Retinal pigment epithelial cell (primary cell): ENCODE measurements at regions not wholly inside any gene's neighbourhood (a gene's known extent, or its start where the extent isn't known, plus 50 kb on each side); places are given as distances from the start of the nearest gene placed in this dataset.
"Not testable (repeated sequence)": the region's sequence is repeated elsewhere in the genome, so short reads cannot be mapped to it uniquely, and the experiment has no call there.

Experiments used
- DNase-seq: peaks from one replicate; pipeline ENCODE4 v3.0.0-alpha.2; 2010; ENCODE audit warnings: low read depth
- H3K4me3 ChIP-seq: 2 replicates; pipeline ENCODE4 v1.5.1; 2011; ENCODE audit warnings: mild to moderate bottlenecking, low read length, control low read depth, moderate library complexity
- CTCF ChIP-seq: conservative IDR thresholded peaks from 2 replicates; pipeline ENCODE4 v1.5.1; 2011; ENCODE audit warnings: low read depth, low read length, control low read depth, inconsistent platforms

- H3K4me3 ChIP-seq = no peak overlapping the region
- no peak for DNase-seq
- no peak for TF ChIP-seq CTCF
These were observed 88.5 kb upstream of the GOLGA8J start for GRCh38 chr15:29994284-29994683.

GRCh38 chr15:29990954-29991353, 91.8 kb upstream of the GOLGA8J start:
- TF ChIP-seq CTCF = no peak
- DNase-seq = no peak
- no peak overlapping the region for H3K4me3 ChIP-seq

- no peak for TF ChIP-seq CTCF
These were observed 92.7 kb upstream of the GOLGA8J start for GRCh38 chr15:29990035-29990434.

GRCh38 chr15:29988701-29989100, 94.1 kb upstream of the GOLGA8J start:
- H3K4me3 ChIP-seq = no peak overlapping the region
- DNase-seq = no peak
- TF ChIP-seq CTCF = no peak

More at GRCh38 chr15:29990035-29990434, 92.7 kb upstream of the GOLGA8J start:
- H3K4me3 ChIP-seq = no peak overlapping the region
- no peak for DNase-seq

GRCh38 chr15:29986946-29987345, 95.8 kb upstream of the GOLGA8J start:
- TF ChIP-seq CTCF = no peak
- DNase-seq = no peak
- no peak overlapping the region for H3K4me3 ChIP-seq

GRCh38 chr15:29978411-29979382, 104.1 kb upstream of the GOLGA8J start:
- no peak overlapping the region for H3K4me3 ChIP-seq

GRCh38 chr15:29974056-29974455, 108.7 kb upstream of the GOLGA8J start:
- DNase-seq, H3K4me3 ChIP-seq: not testable (repeated sequence)

More at GRCh38 chr15:29978411-29979382, 104.1 kb upstream of the GOLGA8J start:
- no peak for TF ChIP-seq CTCF
- DNase-seq = no peak
